GM19397 (cell line): ENCODE measurements at regions not wholly inside any gene's neighbourhood (a gene's known extent, or its start where the extent isn't known, plus 50 kb on each side); places are given as distances from the start of the nearest gene placed in this dataset.
"Not testable (repeated sequence)": the region's sequence is repeated elsewhere in the genome, so short reads cannot be mapped to it uniquely, and the experiment has no call there.

Experiments
- ATAC-seq: cut with Tn5 transposase; IDR thresholded peaks from one replicate; pipeline ENCODE4 v1.9.1; 2021; ENCODE audit warnings: mild to moderate bottlenecking, moderate library complexity; ENCODE audit not compliant: unreplicated experiment

GRCh38 chrX:104392350-104392749 lies 137.6 kb upstream of the ESX1 start:
- no peak for ATAC-seq

- ATAC-seq, result no peak
These were observed 137.2 kb upstream of the ESX1 start for GRCh38 chrX:104391906-104392305.

GRCh38 chrX:104376937-104377336 lies 122.2 kb upstream of the ESX1 start:
- ATAC-seq, result no peak

GRCh38 chrX:104372547-104372946 lies 117.8 kb upstream of the ESX1 start:
- ATAC-seq, result no peak

GRCh38 chrX:104370089-104370488 lies 115.4 kb upstream of the ESX1 start:
- ATAC-seq, result no peak

GRCh38 chrX:104360774-104361173 lies 106.0 kb upstream of the ESX1 start:
- not testable (repeated sequence) for ATAC-seq

- no peak for ATAC-seq
These were observed 104.4 kb upstream of the ESX1 start for GRCh38 chrX:104359124-104359523.

- no peak for ATAC-seq
These were observed 96.5 kb upstream of the ESX1 start for GRCh38 chrX:104351173-104351769.

- no peak for ATAC-seq
These were observed 93.1 kb upstream of the ESX1 start for GRCh38 chrX:104347860-104348259.

GRCh38 chrX:104343428-104344129 lies 88.8 kb upstream of the ESX1 start:
- peak; percentile 83 for ATAC-seq

GRCh38 chrX:104342065-104342464 lies 87.3 kb upstream of the ESX1 start:
- ATAC-seq, result no peak

- no peak for ATAC-seq
These were observed 81.0 kb upstream of the ESX1 start for GRCh38 chrX:104335756-104336155.

GRCh38 chrX:104334971-104335370 lies 80.2 kb upstream of the ESX1 start:
- no peak for ATAC-seq

GRCh38 chrX:104330966-104331365 lies 76.2 kb upstream of the ESX1 start:
- ATAC-seq, result no peak

GRCh38 chrX:104329731-104330130 lies 75.0 kb upstream of the ESX1 start:
- no peak for ATAC-seq

GRCh38 chrX:104325213-104325585 lies 70.5 kb upstream of the ESX1 start:
- no peak for ATAC-seq

- no peak for ATAC-seq
These were observed 69.9 kb upstream of the ESX1 start for GRCh38 chrX:104324461-104325212.

GRCh38 chrX:104319346-104319745 lies 64.6 kb upstream of the ESX1 start:
- ATAC-seq, result no peak

- no peak for ATAC-seq
These were observed 63.7 kb upstream of the ESX1 start for GRCh38 chrX:104318330-104319009.

GRCh38 chrX:104316739-104317138 lies 62.0 kb upstream of the ESX1 start:
- no peak for ATAC-seq

GRCh38 chrX:104315555-104315954 lies 60.8 kb upstream of the ESX1 start:
- no peak for ATAC-seq
